ENCODE measurements at regions not wholly inside any gene's neighbourhood (a gene's known extent, or its start where the extent isn't known, plus 50 kb on each side); places are given as distances from the start of the nearest gene placed in this dataset.
A peak's percentile ranks its signal among the peaks of the same experiment; 100 is the strongest.

DNA sequence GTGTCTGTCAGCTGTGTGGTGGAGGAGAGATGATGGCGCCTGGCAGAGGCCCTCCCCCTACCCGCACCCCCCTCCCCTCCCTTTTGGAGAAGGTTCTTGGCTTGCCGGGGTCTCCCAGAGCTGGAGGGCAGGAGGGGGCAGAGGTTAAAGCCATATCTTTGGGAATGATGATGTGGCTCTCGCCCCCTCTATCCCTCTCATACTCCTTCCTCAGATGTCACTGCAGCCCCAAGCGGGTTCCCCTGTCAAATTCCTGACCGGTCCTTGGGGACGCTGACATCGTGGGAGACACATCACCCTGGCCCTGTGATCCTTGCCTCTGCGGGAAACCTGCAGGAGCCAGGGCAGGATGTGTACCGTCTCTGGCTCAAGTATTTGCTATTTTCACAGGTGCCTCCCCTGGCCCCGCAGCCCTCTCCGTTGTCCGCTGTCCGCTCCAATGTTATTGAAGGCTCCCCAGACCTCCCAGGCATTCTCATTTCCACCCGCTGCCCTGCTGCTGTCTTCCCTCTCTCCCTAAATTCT is 109.5 kb downstream of the FOXD1 start:
- DNase-seq (no peak), ATAC-seq (no peak)

DNA sequence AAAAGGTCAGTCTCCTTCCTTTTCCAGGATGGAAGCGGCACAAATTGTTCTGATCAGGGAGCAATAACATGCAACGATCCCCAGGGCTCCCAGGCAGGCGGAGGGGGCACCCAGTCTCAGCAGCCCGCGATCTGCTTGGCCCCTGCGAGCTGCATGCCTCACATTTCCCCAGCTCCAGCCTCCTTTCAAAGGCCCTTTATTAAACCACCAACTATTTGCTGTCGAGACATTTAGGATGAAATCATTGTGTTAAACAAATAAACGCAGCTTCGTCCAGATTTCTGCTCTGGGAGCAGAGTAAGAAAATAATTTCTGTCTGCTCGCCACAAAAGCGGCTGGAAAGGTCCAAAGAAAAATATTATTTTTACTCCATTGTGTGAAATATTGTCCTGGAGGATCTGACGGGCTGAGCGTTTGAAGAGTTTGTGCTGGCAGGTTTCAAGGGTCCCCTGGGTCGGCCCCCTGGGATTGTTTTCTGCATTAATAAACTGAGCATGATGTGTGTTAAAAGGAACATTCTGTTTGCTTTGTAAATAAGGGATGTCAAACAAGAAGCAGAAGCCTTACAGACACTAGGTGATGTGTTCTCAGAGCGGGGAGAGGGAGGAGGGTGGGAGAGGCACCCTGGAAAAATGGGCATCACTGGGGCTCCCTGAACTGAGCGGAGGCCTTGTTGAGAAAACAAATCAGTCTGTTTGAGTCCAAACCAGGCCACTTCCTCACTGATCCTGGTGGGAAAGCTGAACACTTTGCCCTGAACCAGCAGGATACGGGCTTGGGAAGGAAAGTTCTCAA is 110.1 kb downstream of the FOXD1 start:
- no peak for ATAC-seq

DNA sequence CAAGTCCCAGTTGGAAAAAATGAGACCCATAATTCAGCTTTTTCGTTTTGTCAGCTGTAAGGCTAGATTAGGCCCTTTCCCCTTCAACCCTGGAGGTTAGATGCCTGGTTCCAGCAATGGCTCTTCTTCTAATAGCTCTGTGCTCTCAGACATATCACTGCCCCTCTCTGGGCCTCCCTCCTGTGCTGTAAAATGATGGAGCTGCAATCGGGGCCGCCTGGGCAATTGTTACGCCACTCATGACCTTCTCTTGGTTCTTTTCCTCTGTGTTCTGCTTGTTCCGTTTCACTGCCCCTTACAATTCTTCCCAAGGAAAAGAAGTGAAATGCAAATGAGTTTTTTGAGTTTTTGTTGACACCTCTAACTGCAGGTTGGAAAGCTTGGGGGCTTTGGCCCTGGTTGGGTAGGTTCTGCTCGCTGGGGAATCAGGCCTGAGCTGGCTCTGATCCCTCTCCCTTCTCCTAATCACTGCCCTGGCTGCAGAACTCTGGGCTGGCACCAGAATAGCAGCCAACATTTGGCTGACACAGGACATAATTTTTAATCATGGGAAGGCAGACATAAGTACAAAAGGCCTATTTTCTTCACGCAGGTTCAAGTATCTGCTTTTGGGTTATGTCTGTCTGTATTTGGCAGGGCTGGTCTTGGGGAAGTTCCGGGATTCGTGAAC is 110.9 kb downstream of the FOXD1 start:
- DNase-seq (no peak), ATAC-seq (no peak)

More for the DNA sequence above, 110.1 kb downstream of the FOXD1 start:
- no peak for DNase-seq

DNA sequence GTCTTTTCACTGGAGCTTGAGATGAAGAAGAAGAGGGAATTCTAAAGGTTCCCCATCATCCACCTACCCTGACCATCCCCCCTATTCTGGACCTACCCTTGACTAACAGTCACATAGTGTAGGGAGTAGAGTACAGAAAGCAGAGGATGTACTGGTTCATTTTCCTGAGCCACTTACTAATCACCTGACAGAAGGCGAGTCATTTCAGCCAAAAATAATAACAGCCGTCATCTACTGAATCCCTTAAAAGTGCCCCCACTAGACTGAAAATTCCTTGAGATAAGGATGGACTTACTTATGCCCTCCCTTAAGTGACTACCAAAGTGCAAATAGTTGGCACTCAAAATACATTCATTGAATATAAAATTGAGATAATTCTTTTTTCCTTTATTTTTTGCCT is 112.2 kb downstream of the FOXD1 start:
- no peak for ATAC-seq
- DNase-seq = no peak

DNA sequence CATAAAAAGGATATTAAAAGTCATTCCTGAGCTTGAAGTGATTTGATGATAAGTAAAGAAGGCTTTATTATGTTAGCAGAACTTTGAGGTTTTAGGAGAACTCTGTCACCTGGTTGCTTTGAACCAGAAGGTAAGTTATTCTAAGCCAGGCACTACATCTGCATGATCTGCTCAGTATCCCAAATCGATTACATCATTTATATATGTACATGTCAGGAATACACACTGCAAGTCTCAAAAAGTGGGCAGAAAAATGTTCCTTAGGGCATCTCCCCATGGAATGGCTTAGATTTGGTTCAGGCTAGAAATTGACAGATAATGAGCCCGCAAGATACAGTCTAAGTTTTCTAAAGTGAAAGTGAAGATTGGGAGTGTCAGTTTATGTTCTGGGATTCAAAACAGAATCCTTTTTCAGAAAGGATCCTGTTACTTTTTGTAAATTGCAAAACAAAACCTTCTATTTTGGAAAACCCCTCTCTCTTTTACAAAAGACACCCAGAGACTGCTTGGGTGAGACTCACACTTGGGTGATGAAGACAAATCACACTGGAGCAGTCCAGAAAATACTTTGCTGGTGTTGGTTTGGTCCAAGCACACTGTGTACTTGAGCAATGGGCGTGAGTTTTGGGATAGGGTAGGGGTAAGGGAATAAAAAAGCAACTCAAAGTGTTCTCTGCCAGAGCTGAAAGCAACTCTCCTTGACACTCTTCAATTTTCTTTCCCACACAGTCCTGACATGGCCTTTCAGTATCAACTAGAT is 114.5 kb downstream of the FOXD1 start:
- DNase-seq = no peak
- no peak for ATAC-seq

DNA sequence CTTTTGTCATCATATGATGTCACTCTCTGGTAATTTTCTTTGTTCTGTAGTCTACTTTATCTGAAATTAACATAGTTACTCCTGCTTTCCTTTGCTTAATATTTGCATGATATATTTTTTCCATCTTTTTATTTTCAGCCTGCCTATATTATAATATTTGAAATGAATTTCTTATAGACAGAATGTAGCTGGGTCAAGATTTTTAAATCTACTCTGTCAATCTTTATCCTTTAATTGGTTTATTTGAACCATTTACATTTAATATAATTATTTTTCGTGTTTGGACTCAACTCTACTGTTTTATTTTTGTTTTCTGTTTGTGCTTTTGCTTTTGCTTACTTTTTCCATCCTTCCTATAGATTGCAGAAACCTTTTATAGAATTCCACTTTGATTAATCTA is 118.0 kb downstream of the FOXD1 start:
- ATAC-seq = no peak

DNA sequence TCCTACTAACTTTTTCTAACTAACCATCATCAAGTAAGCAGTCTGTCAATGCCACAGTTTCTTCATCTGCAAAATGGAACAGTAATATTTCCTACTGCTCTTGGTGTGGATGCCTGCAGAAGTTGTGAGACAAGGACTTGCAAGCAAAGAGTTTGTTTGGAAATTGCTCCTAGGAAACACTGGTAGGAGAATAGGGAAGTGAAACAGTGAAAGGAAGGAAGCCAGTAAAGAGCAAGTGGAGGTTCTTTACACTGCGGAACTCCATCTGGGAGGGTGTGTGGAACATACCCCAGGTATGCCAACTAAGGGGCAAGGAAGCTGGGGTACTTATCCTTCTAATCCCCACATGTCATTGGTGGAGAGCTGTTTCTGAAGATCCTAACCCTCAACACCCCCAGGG is 119.9 kb downstream of the FOXD1 start:
- ATAC-seq (no peak), DNase-seq (no peak)

More for the DNA sequence above, 118.0 kb downstream of the FOXD1 start:
- DNase-seq = no peak

DNA sequence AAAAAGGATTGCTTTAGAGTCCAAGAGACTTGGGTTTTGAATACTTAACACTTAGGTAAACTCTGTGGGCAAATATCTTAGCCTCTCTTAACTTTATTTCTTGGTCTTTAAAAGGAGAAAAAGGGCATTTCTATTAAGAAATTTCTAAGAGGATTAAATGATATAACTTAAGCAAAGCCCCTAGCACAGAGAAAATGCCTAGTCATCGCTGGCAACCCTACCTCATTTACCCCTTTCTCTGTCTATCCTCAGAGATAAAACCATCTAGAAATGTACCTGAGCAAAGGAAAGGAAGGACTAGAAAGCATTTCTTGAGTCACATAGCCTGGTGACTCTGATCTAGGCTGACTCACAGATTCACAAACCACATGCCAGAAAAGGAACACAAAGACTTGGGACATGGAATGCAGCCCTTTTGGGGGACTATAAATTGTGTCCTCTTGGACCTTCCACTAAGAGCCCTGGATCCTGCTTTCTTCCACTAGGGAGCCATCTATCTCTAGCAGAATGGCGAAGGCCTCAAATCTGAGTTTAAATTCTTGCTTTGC is 120.6 kb downstream of the FOXD1 start:
- ATAC-seq = no peak

DNA sequence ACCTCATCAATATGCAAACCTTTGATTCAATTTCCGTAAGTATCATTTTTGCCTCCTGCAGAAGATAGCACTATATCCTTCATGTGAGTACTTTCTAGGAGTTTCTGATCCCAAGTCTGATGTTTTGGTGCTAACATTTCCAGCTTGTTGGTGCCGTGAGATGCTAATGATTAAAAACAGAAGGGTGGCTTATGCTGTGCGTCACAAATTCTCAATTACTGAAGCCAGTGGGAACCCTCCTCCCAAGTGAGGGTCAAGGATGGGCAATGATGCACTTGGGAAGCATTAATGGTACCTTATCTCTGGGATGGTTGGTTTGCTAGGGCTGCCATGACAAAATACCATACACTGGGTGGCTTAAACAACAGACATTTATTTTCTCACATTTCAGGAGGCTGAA is 123.0 kb downstream of the FOXD1 start:
- ATAC-seq = no peak
- DNase-seq = no peak

More for the DNA sequence above, 120.6 kb downstream of the FOXD1 start:
- DNase-seq = no peak

DNA sequence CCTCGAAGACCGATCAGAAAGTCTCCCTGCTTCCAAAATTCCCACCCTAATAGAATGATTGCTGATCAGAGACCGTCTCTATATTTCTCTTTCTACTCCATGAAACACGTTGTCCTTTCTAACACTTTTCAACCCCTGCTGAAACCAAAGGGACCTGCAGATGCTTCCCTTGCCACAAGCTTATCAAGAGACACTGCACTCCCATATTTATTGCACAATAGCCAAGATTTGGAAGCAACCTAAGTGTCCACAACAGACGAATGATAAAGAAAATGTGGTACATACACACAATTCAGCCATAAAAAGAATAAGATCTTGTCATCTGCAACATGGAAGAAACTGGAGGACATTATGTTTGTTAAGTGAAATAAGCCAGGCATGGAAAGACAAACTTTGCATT is 125.1 kb downstream of the FOXD1 start:
- DNase-seq (no peak), ATAC-seq (no peak)

DNA sequence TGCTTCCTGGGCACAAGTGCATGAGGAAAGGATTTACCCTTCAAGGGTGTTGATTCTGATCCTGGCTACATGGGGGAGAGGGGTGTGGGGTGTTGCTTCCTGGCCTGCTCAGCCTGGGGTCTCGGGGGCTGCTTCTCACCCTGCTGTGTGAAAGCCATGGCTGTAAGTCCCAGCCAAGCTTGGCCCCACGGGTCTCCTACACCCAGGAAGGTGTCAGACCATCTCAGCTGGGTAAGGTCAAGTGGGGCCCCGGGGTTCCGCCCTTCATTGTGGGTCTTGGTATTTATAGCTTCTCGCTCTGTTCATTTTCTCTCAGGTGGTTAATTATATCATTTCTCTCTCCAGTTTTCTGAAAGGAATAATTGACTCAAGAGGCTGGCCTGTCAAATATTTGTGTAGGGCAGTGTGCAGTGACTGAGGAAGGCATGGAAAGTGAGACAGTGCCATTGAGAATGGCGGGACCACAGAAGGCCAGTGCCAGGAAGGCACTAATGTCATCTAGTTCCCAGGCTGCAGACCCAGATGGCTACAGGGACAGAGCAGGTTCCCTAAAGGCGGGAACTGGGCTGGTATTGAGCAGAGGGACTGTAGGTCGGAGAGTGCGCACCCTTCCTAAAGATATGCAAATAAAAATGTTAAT is 126.0 kb downstream of the FOXD1 start:
- ATAC-seq (no peak), DNase-seq (no peak)

DNA sequence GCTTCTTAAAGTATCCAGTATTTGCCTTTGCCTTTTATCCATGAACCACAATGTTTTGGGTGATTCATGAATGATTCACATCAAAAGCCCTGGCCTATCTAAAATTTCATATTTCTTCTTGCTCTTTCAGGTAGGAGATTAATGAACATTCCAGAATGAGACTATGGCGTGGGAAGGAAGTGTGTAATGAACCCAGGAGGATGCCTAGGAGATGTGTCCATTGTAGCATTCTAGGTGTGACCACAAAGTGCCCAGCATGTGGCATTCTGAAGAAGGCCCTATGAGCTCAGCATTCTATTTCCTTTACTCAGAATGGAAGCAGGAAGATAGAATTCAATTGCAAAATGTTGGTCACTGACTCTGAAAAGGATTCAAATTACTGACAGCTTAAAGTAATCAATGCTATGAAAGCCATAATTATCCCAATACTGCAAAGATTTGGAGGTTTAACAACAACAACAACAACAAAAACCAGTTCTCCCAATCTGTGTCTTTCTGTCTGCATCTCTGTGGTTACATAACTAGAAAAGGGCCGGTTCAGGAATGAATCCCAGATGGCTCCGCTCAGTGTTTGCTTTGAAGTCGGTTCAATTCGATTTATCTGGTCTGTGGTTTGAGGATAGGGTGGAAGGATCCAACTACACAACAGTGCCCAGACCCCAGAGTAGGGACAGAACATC is 126.7 kb downstream of the FOXD1 start:
- ATAC-seq = no peak
- DNase-seq = no peak

DNA sequence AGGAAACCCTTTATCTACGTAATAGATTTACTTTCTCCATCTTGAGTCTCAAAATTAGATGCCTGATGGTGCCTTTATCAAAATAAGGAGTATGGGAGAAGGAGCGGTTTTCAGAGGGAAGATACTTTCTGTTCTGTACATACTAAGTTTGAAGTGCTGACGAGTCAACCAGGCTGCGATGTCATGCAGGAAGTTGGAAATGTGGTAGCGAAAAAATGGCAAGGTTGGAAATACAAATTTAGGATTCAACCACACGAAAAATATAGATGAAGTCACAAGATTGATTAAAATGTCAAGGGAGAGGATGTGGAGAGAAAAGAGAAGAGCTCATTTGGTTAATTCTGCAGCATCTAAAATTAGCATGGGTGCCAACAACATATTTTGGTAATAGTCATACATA is 129.5 kb downstream of the FOXD1 start:
- no peak for DNase-seq
- no peak for ATAC-seq

DNA sequence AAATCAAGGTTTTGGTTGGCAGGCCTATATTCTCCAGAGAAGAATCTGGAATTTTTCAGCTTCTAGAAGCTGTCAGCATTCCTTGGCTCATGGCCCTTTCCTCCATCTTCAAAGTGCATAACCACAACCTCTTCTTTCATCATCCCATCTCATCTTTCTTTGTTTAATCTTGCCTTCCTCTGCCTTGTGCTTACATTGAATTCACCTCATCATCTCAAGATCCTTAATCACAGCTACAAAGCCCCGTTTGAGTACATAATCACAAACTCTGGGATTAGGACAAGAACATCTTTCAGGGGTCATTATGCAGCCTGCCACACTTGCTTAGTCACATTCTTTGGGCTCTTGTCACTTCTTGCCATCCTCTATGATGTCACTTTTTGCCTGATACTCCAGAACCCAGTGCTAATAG is 130.3 kb downstream of the FOXD1 start:
- no peak for ATAC-seq
- DNase-seq = no peak

DNA sequence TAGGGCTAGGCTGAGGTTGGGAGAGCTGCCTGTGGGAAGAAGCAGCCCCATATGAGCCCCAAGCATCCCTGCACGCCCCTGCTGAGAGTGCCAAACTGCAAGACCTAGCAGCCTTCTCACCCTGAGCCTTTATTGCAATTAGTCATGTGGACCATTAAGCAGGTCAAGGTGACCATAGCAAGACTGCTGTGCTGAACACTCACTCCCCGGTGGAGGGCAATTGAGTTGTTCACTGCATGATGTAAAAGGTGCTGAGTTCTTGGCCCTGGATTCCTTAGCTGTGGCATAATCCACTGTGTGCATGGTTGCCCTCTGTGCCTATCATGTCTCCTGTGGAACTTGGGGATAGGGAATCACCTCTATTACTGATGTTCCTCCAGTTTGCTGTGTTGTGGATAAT is 131.1 kb downstream of the FOXD1 start:
- ATAC-seq (no peak), DNase-seq (no peak)

DNA sequence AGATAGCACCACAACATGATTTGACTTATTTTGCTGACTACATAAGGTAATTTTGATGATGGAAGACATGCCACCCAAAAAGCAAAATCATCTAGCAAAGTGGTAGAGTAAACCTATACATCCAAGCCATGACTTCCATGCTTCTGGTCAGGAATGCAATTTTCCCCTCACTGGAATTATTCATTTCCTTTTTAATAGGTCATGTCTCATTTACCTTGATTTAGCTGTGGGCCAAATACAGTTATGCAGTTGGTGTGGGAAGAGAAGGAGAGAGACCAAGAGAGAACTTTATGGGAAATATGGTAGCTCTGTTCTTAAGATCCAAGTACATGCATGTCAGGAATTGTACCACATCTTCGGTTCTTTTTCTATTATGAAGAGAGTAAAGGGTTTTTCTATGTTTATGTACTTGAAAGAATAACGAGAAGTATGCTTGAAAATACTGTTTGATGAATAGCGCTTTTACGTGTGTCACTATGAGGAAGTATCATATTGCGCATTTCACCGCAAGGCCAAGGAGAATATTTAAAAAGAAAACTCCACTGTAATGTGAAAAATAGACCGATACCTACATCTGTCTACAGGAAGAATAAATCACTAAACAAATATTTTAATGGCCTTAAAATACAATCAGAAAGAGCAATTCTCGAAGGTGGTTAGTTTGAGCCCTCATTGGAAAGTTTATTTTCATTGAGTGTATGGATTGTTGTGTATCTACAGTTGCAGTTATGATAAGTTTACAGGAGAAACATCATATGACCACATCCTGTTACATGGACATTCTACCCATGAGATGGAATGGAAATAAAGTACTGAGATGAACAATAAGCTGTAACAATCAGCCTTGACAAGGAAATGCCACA is 134.0 kb downstream of the FOXD1 start:
- DNase-seq (no peak), ATAC-seq (no peak)

DNA sequence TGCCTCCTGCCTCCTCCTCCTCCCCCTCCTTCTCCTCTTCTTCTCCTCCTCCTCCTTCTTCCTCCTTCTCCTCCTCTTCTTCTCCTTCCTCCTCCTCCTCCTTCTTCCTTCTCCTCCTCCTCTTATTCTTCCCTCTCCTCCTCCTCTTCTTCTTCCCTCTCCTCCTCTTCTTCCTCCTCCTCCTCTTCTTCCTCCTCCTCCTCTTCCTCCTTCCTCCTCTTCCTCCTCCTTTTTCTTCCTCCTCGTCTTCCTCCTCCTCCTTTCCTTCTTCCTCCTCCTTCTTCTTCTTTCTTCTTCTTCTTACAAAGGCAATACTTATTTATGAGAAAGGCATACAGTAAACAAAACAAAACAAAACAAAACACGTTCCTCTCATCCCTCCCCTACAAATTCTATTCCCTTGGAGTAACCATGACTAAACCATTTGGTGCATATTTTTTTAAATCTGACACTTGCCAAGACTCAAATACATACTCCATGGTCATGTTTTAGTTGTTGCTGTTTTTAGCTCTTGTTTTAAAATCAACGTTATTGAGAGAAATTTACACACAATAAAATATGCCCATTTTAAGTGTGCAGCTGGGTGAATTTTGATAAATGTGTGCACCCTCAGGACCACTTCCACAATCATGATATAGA is 135.6 kb downstream of the FOXD1 start:
- no peak for ATAC-seq
- no peak for DNase-seq

DNA sequence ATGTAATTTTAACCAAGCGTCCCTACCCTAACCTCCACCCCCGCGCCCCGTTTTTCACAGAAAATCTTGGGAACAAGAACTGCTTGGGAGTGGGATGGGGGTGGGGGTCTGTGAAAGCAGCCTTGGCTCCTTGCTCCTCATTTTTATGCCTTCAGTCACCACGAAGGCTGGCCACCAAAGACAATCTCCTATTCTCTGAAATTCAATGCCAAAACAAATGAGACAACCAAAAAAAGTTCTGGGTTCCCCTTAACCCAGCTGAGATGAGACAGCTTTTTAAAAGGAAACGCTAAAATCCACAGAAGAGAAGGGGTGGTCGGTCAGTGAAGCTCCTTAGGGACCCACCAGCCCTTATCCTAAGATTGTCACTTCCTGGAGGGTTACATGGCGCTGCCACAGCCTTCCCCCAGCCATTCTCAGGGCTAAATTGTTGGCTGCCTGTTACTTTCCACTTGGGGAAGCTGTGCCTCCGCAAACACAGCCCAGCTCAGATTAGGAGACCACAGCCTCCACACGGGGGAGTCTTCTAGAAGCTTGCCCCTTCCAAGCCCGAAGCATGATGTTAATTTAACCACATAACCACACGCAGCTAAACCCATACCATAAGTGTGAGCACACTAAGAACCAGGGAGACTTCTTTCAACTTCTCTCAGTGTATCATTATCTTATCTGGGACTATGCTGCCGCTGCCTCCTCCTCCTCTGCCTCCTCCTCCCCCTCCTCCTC is 136.3 kb downstream of the FOXD1 start:
- DNase-seq (peak; percentile 13), ATAC-seq (peak; percentile 66)
